ENCODE measurements at regions not wholly inside any gene's neighbourhood (a gene's known extent, or its start where the extent isn't known, plus 50 kb on each side); places are given as distances from the start of the nearest gene placed in this dataset.

DNA sequence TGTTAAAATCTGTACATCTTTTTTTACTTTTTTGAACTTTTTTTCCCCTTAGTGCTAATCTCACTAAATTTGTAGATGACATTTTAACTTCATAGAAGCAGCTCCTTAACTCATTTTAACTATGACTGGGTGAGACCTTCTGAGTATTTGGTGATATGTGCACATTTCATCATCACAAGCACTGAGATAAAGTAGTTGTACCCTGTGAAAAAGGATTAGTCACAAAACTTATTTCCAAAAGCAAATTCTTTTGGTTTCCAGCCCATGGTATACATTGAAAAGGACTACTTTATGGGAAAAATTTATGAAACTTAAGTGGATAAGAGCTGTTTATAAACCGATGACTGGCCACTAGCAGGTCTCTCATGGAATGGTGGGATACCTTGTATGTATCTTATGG is 581.5 kb downstream of the PLCL1 start:
- TF ChIP-seq TAF1 (IDR thresholded peaks at IDR 0.05; ENCODE audit: low read depth) (no peak), RAD21 (IDR thresholded peaks at IDR 0.05; ENCODE audit: low read depth) (no peak), TCF12 (IDR thresholded peaks at IDR 0.05; ENCODE audit: low read depth) (no peak), FOXM1 (IDR thresholded peaks at IDR 0.05; ENCODE audit: borderline replicate concordance, low read depth) (no peak), CREB1 (IDR thresholded peaks at IDR 0.05; ENCODE audit: low read depth) (no peak), CEBPB (IDR thresholded peaks at IDR 0.05) (no peak), EGR1 (IDR thresholded peaks at IDR 0.05) (no peak), TEAD4 (IDR thresholded peaks at IDR 0.05) (no peak), EP300 (IDR thresholded peaks at IDR 0.05; ENCODE audit: borderline replicate concordance) (no peak)
- TF ChIP-seq, protein P1, sequence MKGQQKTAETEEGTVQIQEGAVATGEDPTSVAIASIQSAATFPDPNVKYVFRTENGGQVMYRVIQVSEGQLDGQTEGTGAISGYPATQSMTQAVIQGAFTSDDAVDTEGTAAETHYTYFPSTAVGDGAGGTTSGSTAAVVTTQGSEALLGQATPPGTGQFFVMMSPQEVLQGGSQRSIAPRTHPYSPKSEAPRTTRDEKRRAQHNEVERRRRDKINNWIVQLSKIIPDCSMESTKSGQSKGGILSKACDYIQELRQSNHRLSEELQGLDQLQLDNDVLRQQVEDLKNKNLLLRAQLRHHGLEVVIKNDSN (IDR thresholded peaks at IDR 0.05) = no peak
- TF ChIP-seq, protein P2, sequence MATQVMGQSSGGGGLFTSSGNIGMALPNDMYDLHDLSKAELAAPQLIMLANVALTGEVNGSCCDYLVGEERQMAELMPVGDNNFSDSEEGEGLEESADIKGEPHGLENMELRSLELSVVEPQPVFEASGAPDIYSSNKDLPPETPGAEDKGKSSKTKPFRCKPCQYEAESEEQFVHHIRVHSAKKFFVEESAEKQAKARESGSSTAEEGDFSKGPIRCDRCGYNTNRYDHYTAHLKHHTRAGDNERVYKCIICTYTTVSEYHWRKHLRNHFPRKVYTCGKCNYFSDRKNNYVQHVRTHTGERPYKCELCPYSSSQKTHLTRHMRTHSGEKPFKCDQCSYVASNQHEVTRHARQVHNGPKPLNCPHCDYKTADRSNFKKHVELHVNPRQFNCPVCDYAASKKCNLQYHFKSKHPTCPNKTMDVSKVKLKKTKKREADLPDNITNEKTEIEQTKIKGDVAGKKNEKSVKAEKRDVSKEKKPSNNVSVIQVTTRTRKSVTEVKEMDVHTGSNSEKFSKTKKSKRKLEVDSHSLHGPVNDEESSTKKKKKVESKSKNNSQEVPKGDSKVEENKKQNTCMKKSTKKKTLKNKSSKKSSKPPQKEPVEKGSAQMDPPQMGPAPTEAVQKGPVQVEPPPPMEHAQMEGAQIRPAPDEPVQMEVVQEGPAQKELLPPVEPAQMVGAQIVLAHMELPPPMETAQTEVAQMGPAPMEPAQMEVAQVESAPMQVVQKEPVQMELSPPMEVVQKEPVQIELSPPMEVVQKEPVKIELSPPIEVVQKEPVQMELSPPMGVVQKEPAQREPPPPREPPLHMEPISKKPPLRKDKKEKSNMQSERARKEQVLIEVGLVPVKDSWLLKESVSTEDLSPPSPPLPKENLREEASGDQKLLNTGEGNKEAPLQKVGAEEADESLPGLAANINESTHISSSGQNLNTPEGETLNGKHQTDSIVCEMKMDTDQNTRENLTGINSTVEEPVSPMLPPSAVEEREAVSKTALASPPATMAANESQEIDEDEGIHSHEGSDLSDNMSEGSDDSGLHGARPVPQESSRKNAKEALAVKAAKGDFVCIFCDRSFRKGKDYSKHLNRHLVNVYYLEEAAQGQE (IDR thresholded peaks at IDR 0.05; ENCODE audit: low read depth) = no peak
- TF ChIP-seq, protein P3, sequence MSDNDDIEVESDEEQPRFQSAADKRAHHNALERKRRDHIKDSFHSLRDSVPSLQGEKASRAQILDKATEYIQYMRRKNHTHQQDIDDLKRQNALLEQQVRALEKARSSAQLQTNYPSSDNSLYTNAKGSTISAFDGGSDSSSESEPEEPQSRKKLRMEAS (IDR thresholded peaks at IDR 0.05) = no peak

Measured in Ishikawa (cell line).